ENCODE measurements at regions not wholly inside any gene's neighbourhood (a gene's known extent, or its start where the extent isn't known, plus 50 kb on each side); places are given as distances from the start of the nearest gene placed in this dataset.

- Mint-ChIP-seq H3K36me3 (peaks cover 17% of the 10 kb centered on the region), H3K4me3 (no peak overlapping the region), H3K4me1 (peaks cover 7% of the 10 kb centered on the region), H3K9me3 (peaks cover 17% of the 10 kb centered on the region), H3K27ac (peak overlapping the region; percentile 25), H3K27me3 (no peaks in the 10 kb centered on the region)
- ATAC-seq, result no peak
Measured at GRCh38 chr11:95352733-95353346, 121.8 kb upstream of the SESN3 start.

GRCh38 chr11:95349345-95349942 lies 118.4 kb upstream of the SESN3 start:
- no peak overlapping the region for H3K4me3 Mint-ChIP-seq
- no peaks in the 10 kb centered on the region for H3K27me3 Mint-ChIP-seq
- ATAC-seq, result no peak
- peaks cover 6% of the 10 kb centered on the region for H3K4me1 Mint-ChIP-seq
- peaks cover 17% of the 10 kb centered on the region for H3K9me3 Mint-ChIP-seq
- no peak overlapping the region for H3K27ac Mint-ChIP-seq
- H3K36me3 Mint-ChIP-seq, result peaks cover 17% of the 10 kb centered on the region

- Mint-ChIP-seq H3K4me1 (no peaks in the 10 kb centered on the region), H3K4me3 (no peak overlapping the region), H3K36me3 (peaks cover 17% of the 10 kb centered on the region), H3K27ac (no peak overlapping the region), H3K27me3 (no peaks in the 10 kb centered on the region), H3K9me3 (peaks cover 17% of the 10 kb centered on the region)
- no peak for ATAC-seq
Measured at GRCh38 chr11:95346265-95346664, 115.3 kb upstream of the SESN3 start.

GRCh38 chr11:95345651-95346050 lies 114.6 kb upstream of the SESN3 start:
- Mint-ChIP-seq H3K9me3 (peaks cover 17% of the 10 kb centered on the region), H3K27me3 (no peaks in the 10 kb centered on the region), H3K36me3 (peaks cover 17% of the 10 kb centered on the region), H3K27ac (peak overlapping the region; percentile 45), H3K4me3 (no peak overlapping the region), H3K4me1 (peaks cover 2% of the 10 kb centered on the region)
- no peak for ATAC-seq

- H3K27me3 Mint-ChIP-seq, result no peaks in the 10 kb centered on the region
- H3K9me3 Mint-ChIP-seq, result peaks cover 14% of the 10 kb centered on the region
- H3K27ac Mint-ChIP-seq, result peak overlapping the region; percentile 45
- peaks cover 17% of the 10 kb centered on the region for H3K36me3 Mint-ChIP-seq
- no peak overlapping the region for H3K4me3 Mint-ChIP-seq
- peaks cover 8% of the 10 kb centered on the region for H3K4me1 Mint-ChIP-seq
- ATAC-seq, result no peak
Measured at GRCh38 chr11:95344932-95345642, 114.1 kb upstream of the SESN3 start.

- Mint-ChIP-seq H3K27me3 (no peaks in the 10 kb centered on the region), H3K4me1 (peaks cover 11% of the 10 kb centered on the region), H3K9me3 (no peaks in the 10 kb centered on the region), H3K36me3 (no peaks in the 10 kb centered on the region), H3K4me3 (no peak overlapping the region), H3K27ac (no peak overlapping the region)
- no peak for ATAC-seq
Measured at GRCh38 chr11:95341221-95341620, 110.2 kb upstream of the SESN3 start.

- Mint-ChIP-seq H3K4me3 (no peak overlapping the region), H3K27ac (no peak overlapping the region), H3K36me3 (no peaks in the 10 kb centered on the region), H3K4me1 (peaks cover 16% of the 10 kb centered on the region), H3K27me3 (no peaks in the 10 kb centered on the region), H3K9me3 (no peaks in the 10 kb centered on the region)
- no peak for ATAC-seq
Measured at GRCh38 chr11:95339086-95339901, 108.3 kb upstream of the SESN3 start.

- Mint-ChIP-seq H3K9me3 (no peaks in the 10 kb centered on the region), H3K4me1 (peaks cover 16% of the 10 kb centered on the region), H3K36me3 (no peaks in the 10 kb centered on the region), H3K27ac (no peak overlapping the region), H3K4me3 (no peak overlapping the region), H3K27me3 (no peaks in the 10 kb centered on the region)
- no peak for ATAC-seq
Measured at GRCh38 chr11:95338430-95338991, 107.5 kb upstream of the SESN3 start.

GRCh38 chr11:95337972-95338429 lies 107.0 kb upstream of the SESN3 start:
- ATAC-seq, result no peak
- H3K27ac Mint-ChIP-seq, result no peak overlapping the region
- peaks cover 16% of the 10 kb centered on the region for H3K4me1 Mint-ChIP-seq
- no peak overlapping the region for H3K4me3 Mint-ChIP-seq
- H3K27me3 Mint-ChIP-seq, result no peaks in the 10 kb centered on the region
- H3K36me3 Mint-ChIP-seq, result no peaks in the 10 kb centered on the region
- H3K9me3 Mint-ChIP-seq, result no peaks in the 10 kb centered on the region

- Mint-ChIP-seq H3K27ac (no peak overlapping the region), H3K27me3 (no peaks in the 10 kb centered on the region), H3K36me3 (no peaks in the 10 kb centered on the region), H3K4me3 (no peak overlapping the region), H3K4me1 (peaks cover 16% of the 10 kb centered on the region), H3K9me3 (no peaks in the 10 kb centered on the region)
- ATAC-seq, result peak; percentile 83
Measured at GRCh38 chr11:95337175-95337957, 106.4 kb upstream of the SESN3 start.

- Mint-ChIP-seq H3K4me3 (no peak overlapping the region), H3K27me3 (no peaks in the 10 kb centered on the region), H3K36me3 (no peaks in the 10 kb centered on the region), H3K9me3 (no peaks in the 10 kb centered on the region), H3K4me1 (peaks cover 16% of the 10 kb centered on the region), H3K27ac (no peak overlapping the region)
- peak; percentile 61 for ATAC-seq
Measured at GRCh38 chr11:95335989-95336388, 105.0 kb upstream of the SESN3 start.

GRCh38 chr11:95331161-95331560 lies 100.2 kb upstream of the SESN3 start:
- no peak for ATAC-seq
- Mint-ChIP-seq H3K9me3 (no peaks in the 10 kb centered on the region), H3K36me3 (no peaks in the 10 kb centered on the region), H3K4me1 (peaks cover 21% of the 10 kb centered on the region), H3K27me3 (no peaks in the 10 kb centered on the region), H3K27ac (no peak overlapping the region), H3K4me3 (no peak overlapping the region)

GRCh38 chr11:95330302-95330701 lies 99.3 kb upstream of the SESN3 start:
- H3K4me3 Mint-ChIP-seq, result no peak overlapping the region

GRCh38 chr11:95327273-95327948 lies 96.4 kb upstream of the SESN3 start:
- no peak for ATAC-seq
- Mint-ChIP-seq H3K27ac (no peak overlapping the region), H3K4me1 (peaks cover 16% of the 10 kb centered on the region), H3K4me3 (no peak overlapping the region), H3K27me3 (no peaks in the 10 kb centered on the region), H3K9me3 (no peaks in the 10 kb centered on the region), H3K36me3 (no peaks in the 10 kb centered on the region)

More at GRCh38 chr11:95330302-95330701, 99.3 kb upstream of the SESN3 start:
- no peaks in the 10 kb centered on the region for H3K27me3 Mint-ChIP-seq
- ATAC-seq, result no peak
- peaks cover 16% of the 10 kb centered on the region for H3K4me1 Mint-ChIP-seq
- no peaks in the 10 kb centered on the region for H3K36me3 Mint-ChIP-seq
- H3K9me3 Mint-ChIP-seq, result no peaks in the 10 kb centered on the region
- peak overlapping the region; percentile 26 for H3K27ac Mint-ChIP-seq

All from stimulated activated memory B cell treated with anti-CD40 and anti-IgM and Interleukin-4, amounts not matched to agents 10 μg/mL and 1 μg/mL and 100 μg/mL, for 72 hours (primary cell).